HG02571 (cell line): ENCODE measurements at regions not wholly inside any gene's neighbourhood (a gene's known extent, or its start where the extent isn't known, plus 50 kb on each side); places are given as distances from the start of the nearest gene placed in this dataset.

Source experiments
- ATAC-seq: cut with Tn5 transposase; IDR thresholded peaks from one replicate; pipeline ENCODE4 v1.9.1; 2021; ENCODE audit warnings: mild to moderate bottlenecking, moderate library complexity; ENCODE audit not compliant: unreplicated experiment

- no peak for ATAC-seq
Measured at GRCh38 chr12:107518868-107519267, 166.7 kb upstream of the PWP1 start.

GRCh38 chr12:107519906-107520859 lies 165.4 kb upstream of the PWP1 start:
- no peak for ATAC-seq

GRCh38 chr12:107521826-107522355 lies 163.7 kb upstream of the PWP1 start:
- ATAC-seq: no peak

GRCh38 chr12:107522692-107523477 lies 162.7 kb upstream of the PWP1 start:
- ATAC-seq: no peak

GRCh38 chr12:107523775-107524535 lies 161.6 kb upstream of the PWP1 start:
- ATAC-seq: no peak

GRCh38 chr12:107525063-107525718 lies 160.4 kb upstream of the PWP1 start:
- ATAC-seq: no peak

GRCh38 chr12:107525719-107526554 lies 159.7 kb upstream of the PWP1 start:
- no peak for ATAC-seq

- no peak for ATAC-seq
Measured at GRCh38 chr12:107526555-107527180, 158.9 kb upstream of the PWP1 start.

GRCh38 chr12:107528731-107529365 lies 156.8 kb upstream of the PWP1 start:
- no peak for ATAC-seq

GRCh38 chr12:107529991-107530390 lies 155.6 kb upstream of the PWP1 start:
- ATAC-seq: no peak

- no peak for ATAC-seq
Measured at GRCh38 chr12:107530701-107531100, 154.9 kb upstream of the PWP1 start.

- peak; percentile 84 for ATAC-seq
Measured at GRCh38 chr12:107533218-107533617, 152.4 kb upstream of the PWP1 start.

GRCh38 chr12:107536613-107537012 lies 149.0 kb upstream of the PWP1 start:
- ATAC-seq: no peak

- ATAC-seq: no peak
Measured at GRCh38 chr12:107537464-107538119, 148.0 kb upstream of the PWP1 start.

- ATAC-seq: no peak
Measured at GRCh38 chr12:107539196-107539939, 146.2 kb upstream of the PWP1 start.

- no peak for ATAC-seq
Measured at GRCh38 chr12:107541001-107541705, 144.4 kb upstream of the PWP1 start.

- no peak for ATAC-seq
Measured at GRCh38 chr12:107543416-107543815, 142.2 kb upstream of the PWP1 start.
